Neuron (in vitro differentiated cells): ENCODE measurements at regions not wholly inside any gene's neighbourhood (a gene's known extent, or its start where the extent isn't known, plus 50 kb on each side); places are given as distances from the start of the nearest gene placed in this dataset.
"Not testable (repeated sequence)": the region's sequence is repeated elsewhere in the genome, so short reads cannot be mapped to it uniquely, and the experiment has no call there.

Source experiments
- H2AFZ ChIP-seq: one replicate; pipeline ENCODE4 v1.6.1; 2013; ENCODE audit warnings: low read depth, mild to moderate bottlenecking, inconsistent platforms, low read length, moderate library complexity
- H3K27me3 ChIP-seq: one replicate; pipeline ENCODE4 v1.6.1; 2013; ENCODE audit warnings: low read length; ENCODE audit not compliant: insufficient read depth
- H3K36me3 ChIP-seq: one replicate; pipeline ENCODE4 v1.6.1; 2013; ENCODE audit warnings: low read length; ENCODE audit not compliant: insufficient read depth
- H3K4me1 ChIP-seq: one replicate; pipeline ENCODE4 v1.6.1; 2013; ENCODE audit warnings: low read length; ENCODE audit not compliant: insufficient read depth
- H3K4me3 ChIP-seq: 2 replicates; pipeline ENCODE4 v1.5.1; 2013; ENCODE audit warnings: mild to moderate bottlenecking, low read length, moderate library complexity
- H3K9me3 ChIP-seq: one replicate; pipeline ENCODE4 v1.6.1; 2013; ENCODE audit warnings: low read length

DNA sequence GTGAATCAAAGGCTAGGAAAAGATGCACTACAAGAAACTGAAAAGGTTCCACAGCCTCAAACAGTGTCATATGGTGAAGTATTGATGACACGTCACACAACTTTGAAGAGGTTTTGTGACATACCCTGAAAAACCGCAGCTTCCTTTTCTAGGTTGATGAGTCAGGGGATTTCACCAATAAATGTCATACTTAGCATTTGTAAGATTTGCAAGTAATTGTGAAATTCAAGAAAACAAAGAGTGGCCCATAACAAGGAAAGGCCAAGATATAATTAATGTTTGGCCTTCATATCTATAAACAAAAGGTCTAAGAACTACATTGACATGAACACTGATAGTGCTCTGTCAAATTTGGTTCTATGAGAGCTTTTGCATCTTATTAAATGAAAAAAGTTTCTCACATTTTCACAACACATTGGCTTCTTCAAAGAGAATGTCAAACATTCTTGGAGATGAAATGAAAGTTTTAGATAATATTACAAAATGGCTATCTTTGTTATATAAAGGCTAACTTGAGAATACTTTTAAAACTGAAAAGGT lies 62.0 kb upstream of the NAMPT start:
- Histone ChIP-seq H2AFZ (no peak overlapping the region), H3K4me1 (no peaks in the 10 kb centered on the region), H3K27me3 (no peaks in the 10 kb centered on the region), H3K4me3 (no peak overlapping the region), H3K9me3 (no peaks in the 10 kb centered on the region), H3K36me3 (no peaks in the 10 kb centered on the region)

DNA sequence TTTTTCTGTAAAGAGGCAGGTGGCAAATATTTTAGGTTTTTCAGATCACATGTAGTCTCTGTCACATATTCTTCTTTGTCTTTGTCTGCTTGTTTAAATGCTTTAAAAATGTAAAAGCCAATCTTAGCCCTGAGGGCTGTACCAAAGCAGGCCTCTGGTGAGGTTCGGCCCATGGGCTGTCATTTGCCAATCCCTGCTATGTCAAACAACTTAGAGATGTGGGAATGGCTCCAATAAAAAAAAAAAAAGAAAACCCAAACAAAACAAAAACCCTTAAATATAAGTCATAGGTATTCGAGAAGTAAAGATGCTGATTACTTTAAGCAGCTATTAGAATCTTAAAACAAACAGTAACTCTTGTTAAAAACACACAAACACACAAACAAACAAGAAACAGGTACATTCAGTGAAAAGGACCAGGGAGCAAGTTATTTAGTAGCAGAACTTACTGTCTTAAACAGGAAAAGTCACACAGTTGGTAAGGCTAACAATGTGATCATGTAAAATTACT lies 61.4 kb upstream of the NAMPT start:
- Histone ChIP-seq H3K9me3 (no peaks in the 10 kb centered on the region), H2AFZ (no peak overlapping the region), H3K4me3 (no peak overlapping the region), H3K36me3 (no peaks in the 10 kb centered on the region), H3K27me3 (no peaks in the 10 kb centered on the region), H3K4me1 (no peaks in the 10 kb centered on the region)

DNA sequence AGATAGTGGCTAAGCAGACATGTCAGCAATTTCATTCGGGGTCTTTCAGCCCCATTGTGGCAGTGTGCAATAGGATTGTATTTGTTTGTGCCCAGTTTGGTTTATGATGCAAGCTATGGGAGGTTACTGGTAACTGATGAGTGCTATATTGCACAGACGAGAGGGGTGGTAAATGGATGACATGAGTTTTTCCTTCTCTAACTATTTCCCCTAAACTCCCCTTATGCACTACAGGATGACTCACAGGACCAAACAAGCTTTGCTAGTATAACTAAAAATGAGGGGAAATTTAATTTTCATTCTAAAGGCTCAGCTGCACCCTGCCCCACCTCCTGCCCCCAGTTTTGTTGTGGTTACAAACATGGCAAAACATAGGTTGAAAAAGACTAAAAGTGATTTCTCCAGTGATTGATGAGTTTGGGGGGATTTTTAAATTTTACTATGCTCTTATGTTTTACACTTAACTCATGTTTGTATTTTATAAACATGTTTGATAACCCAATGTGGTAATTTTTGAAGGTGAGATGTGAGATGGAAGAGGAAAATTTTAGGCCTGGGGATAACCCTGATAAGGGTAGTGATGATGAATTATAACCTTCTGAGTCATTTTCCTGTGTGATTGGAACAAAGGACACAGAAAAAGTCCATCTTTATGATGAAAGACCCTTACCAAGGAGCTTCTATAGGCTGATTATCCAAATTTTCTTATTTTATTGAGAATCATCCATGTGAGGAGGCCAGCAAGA lies 60.8 kb upstream of the NAMPT start:
- no peak overlapping the region for H2AFZ ChIP-seq
- no peaks in the 10 kb centered on the region for H3K36me3 ChIP-seq
- no peaks in the 10 kb centered on the region for H3K4me1 ChIP-seq
- H3K4me3 ChIP-seq, result no peak overlapping the region
- no peaks in the 10 kb centered on the region for H3K27me3 ChIP-seq
- H3K9me3 ChIP-seq, result no peaks in the 10 kb centered on the region

DNA sequence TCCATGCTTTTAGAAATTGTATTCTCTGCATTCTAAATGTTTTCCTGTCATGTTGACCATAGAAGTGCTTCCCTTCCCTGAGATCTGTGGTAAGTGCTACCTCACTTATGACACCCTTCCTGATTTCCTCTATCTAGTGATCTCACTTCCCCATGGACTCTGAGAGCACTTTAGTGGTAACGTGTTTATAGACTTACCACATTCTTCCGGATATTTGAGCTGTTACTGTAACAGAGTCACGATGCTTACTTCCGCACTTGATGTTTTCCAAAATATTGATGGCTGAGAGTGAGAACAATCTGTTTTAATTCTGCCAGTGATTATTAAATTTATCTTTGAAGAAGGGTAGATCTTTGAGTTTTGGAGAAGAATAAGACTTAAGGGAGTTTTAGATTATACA lies 60.1 kb upstream of the NAMPT start:
- no peaks in the 10 kb centered on the region for H3K36me3 ChIP-seq
- H3K4me1 ChIP-seq, result no peaks in the 10 kb centered on the region
- H3K4me3 ChIP-seq, result no peak overlapping the region
- H2AFZ ChIP-seq, result no peak overlapping the region
- no peaks in the 10 kb centered on the region for H3K9me3 ChIP-seq
- H3K27me3 ChIP-seq, result no peaks in the 10 kb centered on the region

DNA sequence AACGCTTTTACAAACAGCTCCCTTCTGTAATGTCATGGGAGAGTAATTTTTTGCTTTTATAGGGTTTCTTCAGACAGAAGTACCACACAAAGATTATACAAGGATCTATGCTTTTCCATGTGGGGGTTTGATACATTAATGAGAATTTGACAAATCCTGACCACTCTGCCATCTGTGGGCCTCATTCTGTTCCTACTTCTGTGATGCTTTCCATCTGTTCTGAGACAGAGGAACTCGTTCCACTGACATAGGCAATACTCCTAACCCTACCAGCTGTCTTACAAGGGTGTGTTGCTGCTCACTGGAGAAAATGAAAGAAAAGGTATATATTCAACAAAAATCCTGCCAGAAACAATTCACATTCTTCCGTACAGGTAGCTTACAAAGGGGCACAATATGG lies 59.4 kb upstream of the NAMPT start:
- no peaks in the 10 kb centered on the region for H3K36me3 ChIP-seq
- H3K9me3 ChIP-seq, result no peaks in the 10 kb centered on the region
- no peak overlapping the region for H3K4me3 ChIP-seq
- no peak overlapping the region for H2AFZ ChIP-seq
- no peaks in the 10 kb centered on the region for H3K4me1 ChIP-seq
- no peaks in the 10 kb centered on the region for H3K27me3 ChIP-seq

DNA sequence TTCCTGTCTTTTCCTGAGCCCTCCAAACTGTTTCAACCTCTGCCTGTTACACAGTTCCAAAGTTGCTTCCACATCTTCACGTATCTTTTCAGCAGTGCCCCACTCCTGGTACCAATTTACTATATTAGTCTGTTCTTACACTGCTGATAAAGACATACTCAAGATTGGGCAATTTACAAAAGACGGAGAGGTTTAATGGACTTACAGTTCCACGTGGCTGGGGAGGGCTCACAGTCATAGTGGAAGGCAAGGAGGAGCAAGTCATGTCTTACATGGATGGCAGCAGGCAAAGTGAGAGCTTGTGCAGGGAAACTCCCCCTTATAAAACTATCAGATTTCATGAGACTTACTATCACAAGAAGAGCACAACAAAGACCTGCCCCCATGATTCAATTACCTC lies 57.3 kb upstream of the NAMPT start:
- not testable (repeated sequence) for H2AFZ ChIP-seq

DNA sequence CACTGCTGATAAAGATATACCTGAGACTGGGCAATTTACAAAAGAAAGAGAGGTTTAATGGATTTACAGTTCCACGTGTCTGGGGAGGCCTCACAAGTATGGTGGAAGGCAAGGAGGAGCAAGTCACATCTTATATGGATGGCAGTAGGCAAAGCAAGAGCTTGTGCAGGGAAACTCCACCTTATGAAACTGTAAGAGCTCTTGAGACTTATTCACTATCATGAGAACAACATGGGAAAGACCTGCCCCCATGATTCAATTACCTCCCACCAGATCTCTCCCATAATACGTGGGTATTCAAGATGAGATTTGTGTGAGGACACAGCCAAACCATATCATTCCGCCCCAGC lies 55.4 kb upstream of the NAMPT start:
- H3K4me1 ChIP-seq, H3K27me3 ChIP-seq, H3K4me3 ChIP-seq, H3K36me3 ChIP-seq, H2AFZ ChIP-seq, H3K9me3 ChIP-seq: not testable (repeated sequence)

More for the DNA sequence above, 57.3 kb upstream of the NAMPT start:
- H3K27me3 ChIP-seq, H3K9me3 ChIP-seq, H3K4me1 ChIP-seq, H3K36me3 ChIP-seq, H3K4me3 ChIP-seq: not testable (repeated sequence)

DNA sequence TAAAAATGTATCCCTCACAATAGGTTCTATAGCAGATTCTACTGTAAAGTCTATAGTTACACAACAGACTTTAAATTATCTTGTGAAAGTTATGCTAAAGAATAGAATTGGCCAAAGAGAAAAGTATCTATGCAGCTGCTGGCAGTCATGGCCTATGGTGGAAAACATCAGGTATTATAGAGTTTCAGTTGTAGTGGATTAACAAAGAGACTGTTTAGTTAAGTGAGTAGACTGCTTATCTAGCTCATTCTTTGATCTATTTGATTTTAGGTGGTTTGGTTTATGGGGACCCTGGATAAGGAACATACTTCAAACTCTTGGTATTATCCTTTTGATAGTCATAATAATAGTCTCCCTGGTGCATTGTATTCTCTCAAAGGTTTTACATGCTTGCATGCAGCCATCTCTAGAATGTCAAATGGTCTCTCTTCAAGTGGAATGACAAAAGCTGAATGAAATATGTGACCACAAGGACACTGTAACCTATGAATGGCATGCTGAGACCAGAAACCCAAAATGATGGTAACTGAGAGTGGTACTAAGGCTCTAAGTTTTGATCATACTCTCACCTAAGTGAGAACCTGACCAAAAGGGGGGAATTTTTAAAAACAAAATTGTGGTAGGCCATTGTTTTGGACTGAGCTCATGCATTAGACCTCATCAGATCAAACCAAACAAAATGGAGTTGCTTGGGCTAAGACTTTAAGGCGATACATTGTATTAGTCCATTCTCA lies 54.9 kb upstream of the NAMPT start:
- Histone ChIP-seq H3K36me3 (no peaks in the 10 kb centered on the region), H3K27me3 (no peaks in the 10 kb centered on the region), H2AFZ (no peak overlapping the region), H3K4me1 (no peaks in the 10 kb centered on the region), H3K9me3 (no peaks in the 10 kb centered on the region), H3K4me3 (no peak overlapping the region)

DNA sequence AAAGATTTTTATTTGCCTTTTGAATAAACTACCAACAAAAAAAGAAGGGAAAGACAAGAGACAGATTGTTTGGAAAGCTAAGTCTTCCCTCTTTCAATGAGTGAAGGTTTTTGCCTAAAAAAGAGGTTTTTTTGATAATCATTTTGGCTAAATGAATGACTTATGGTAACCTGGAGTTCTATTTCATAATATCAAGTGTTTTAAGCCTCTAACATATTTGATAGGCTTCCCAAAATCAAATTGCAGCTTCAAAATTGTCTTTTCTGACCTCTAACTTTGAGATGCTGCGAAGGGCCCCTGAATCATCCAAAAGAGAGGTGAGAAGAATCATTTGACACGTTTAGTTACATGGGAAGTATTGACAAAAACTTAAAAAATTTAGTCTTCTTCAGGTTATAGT lies 53.0 kb upstream of the NAMPT start:
- H3K36me3 ChIP-seq, result no peaks in the 10 kb centered on the region
- no peaks in the 10 kb centered on the region for H3K9me3 ChIP-seq
- no peak overlapping the region for H3K4me3 ChIP-seq
- H2AFZ ChIP-seq, result no peak overlapping the region
- H3K4me1 ChIP-seq, result no peaks in the 10 kb centered on the region
- no peaks in the 10 kb centered on the region for H3K27me3 ChIP-seq

DNA sequence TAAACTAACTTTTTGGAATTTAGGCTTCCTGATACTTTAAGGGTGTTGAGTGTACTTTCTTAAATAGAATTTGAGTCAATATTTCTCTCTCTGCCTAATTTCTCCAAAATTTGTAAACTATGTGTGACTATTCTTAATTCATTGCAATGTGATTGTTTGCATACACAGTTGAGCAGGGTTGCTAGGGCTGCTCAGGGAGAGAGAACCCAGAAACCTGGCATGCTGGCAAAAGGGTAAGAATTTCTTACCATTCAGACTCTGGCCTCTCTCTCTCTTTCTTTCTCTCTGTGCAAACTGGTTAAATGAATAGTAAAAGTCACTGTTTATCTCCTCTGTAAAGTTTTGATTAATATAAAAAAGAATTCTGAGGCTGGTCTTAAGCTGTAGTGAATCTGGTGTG lies 51.0 kb upstream of the NAMPT start:
- H3K4me1 ChIP-seq, result no peaks in the 10 kb centered on the region

More for the DNA sequence above, 51.0 kb upstream of the NAMPT start:
- H3K27me3 ChIP-seq, result peaks cover 3% of the 10 kb centered on the region
- H3K9me3 ChIP-seq, result no peaks in the 10 kb centered on the region
- no peak overlapping the region for H2AFZ ChIP-seq
- H3K4me3 ChIP-seq, result no peak overlapping the region
- no peaks in the 10 kb centered on the region for H3K36me3 ChIP-seq
